OCI-LY7 (cell line): ENCODE measurements at regions not wholly inside any gene's neighbourhood (a gene's known extent, or its start where the extent isn't known, plus 50 kb on each side); places are given as distances from the start of the nearest gene placed in this dataset.
"Not testable (repeated sequence)": the region's sequence is repeated elsewhere in the genome, so short reads cannot be mapped to it uniquely, and the experiment has no call there.

ENCODE experiments used
- BruUV-seq: library from RNA; stranded (reverse); fragments of 400-500 nt; replicated peaks from 2 replicates; lab custom pipeline; 2021; lab: Mats Ljungman, UMichigan
- CTCF ChIA-PET: fragments of 300-600 bp; sonication (Branson Sonifier 250); formaldehyde crosslinking; loops from one replicate; lab custom pipeline; 2022; ENCODE audit warnings: antibody characterized with exemption; ENCODE audit not compliant: unreplicated experiment; lab: Charles Lee
- POLR2A ChIA-PET: fragments of 300-600 bp; sonication (Branson Sonifier 250); formaldehyde crosslinking; loops from one replicate; lab custom pipeline; 2022; ENCODE audit warnings: antibody characterized with exemption; lab: Charles Lee
- DNase-seq: peaks from one replicate; pipeline ENCODE4 v3.0.0-alpha.2; 2015; ENCODE audit warnings: low spot score
- H2AFZ ChIP-seq: fragments of 200-600 bp; sonication (generic), shearing (Covaris generic); 2 replicates; pipeline ENCODE4 v1.6.1; 2014; ENCODE audit warnings: mild to moderate bottlenecking, antibody characterized with exemption, low read length, moderate library complexity
- H3K27ac ChIP-seq: fragments of 200-600 bp; sonication (generic); 2 replicates; pipeline ENCODE4 v1.5.1; 2014; ENCODE audit warnings: mixed run types, low read depth, mild to moderate bottlenecking, moderate library complexity, low read length, inconsistent platforms; ENCODE audit not compliant: poor library complexity, severe bottlenecking
- H3K36me3 ChIP-seq: fragments of 200-600 bp; sonication (generic); 2 replicates; pipeline ENCODE4 v1.6.1; 2014; ENCODE audit warnings: mild to moderate bottlenecking, antibody characterized with exemption, low read length, moderate library complexity, mixed read lengths; ENCODE audit not compliant: insufficient read depth
- H3K4me1 ChIP-seq: fragments of 200-600 bp; sonication (generic); 2 replicates; pipeline ENCODE4 v1.5.1; 2014; ENCODE audit warnings: mild to moderate bottlenecking, low read length; ENCODE audit not compliant: insufficient read depth, poor library complexity, severe bottlenecking
- H3K4me2 ChIP-seq: fragments of 200-600 bp; sonication (generic); 2 replicates; pipeline ENCODE4 v1.6.1; 2014; ENCODE audit warnings: mild to moderate bottlenecking, low read length
- H3K4me3 ChIP-seq: fragments of 200-600 bp; sonication (generic); 2 replicates; pipeline ENCODE4 v1.5.1; 2014; ENCODE audit warnings: mild to moderate bottlenecking, low read depth, low read length; ENCODE audit not compliant: poor library complexity, severe bottlenecking
- H3K79me2 ChIP-seq: fragments of 200-600 bp; sonication (generic); 2 replicates; pipeline ENCODE4 v1.6.1; 2016; ENCODE audit warnings: low read depth, mild to moderate bottlenecking, low read length, moderate library complexity, mixed read lengths; ENCODE audit not compliant: insufficient read depth
- H3K9me2 ChIP-seq: fragments of 200-600 bp; sonication (generic); 2 replicates; pipeline ENCODE4 v1.6.1; 2016; ENCODE audit warnings: mild to moderate bottlenecking, low read length, mixed read lengths; ENCODE audit not compliant: insufficient read depth
- H3K9me3 ChIP-seq: fragments of 200-600 bp; sonication (generic); 2 replicates; pipeline ENCODE4 v1.6.1; 2014; ENCODE audit warnings: mild to moderate bottlenecking, mixed run types, low read length, mixed read lengths
- H4K20me1 ChIP-seq: fragments of 200-600 bp; sonication (generic); 2 replicates; pipeline ENCODE4 v1.6.1; 2014; ENCODE audit warnings: mild to moderate bottlenecking, antibody characterized with exemption, low read length, moderate library complexity, mixed read lengths; ENCODE audit not compliant: insufficient read depth
- EZH2phosphoT487 ChIP-seq: fragments of 200-600 bp; sonication (generic); IDR thresholded peaks from 2 replicates; pipeline ENCODE4 v1.6.1; 2018; ENCODE audit warnings: low read depth, borderline replicate concordance, mild to moderate bottlenecking, mixed run types, antibody characterized with exemption, low read length, moderate library complexity, mixed read lengths
- intact Hi-C: fragments of 100-400 bp; cut with micrococcal nuclease; formaldehyde crosslinking; loops from one replicate; pipeline ENCODE4 v1.10.0; 2022; ENCODE audit not compliant: unreplicated experiment
- TF ChIP-seq, protein P1 (sequence below): fragments of 200-600 bp; sonication (generic); conservative IDR thresholded peaks from 2 replicates; pipeline ENCODE4 v1.5.1; 2014; ENCODE audit warnings: mild to moderate bottlenecking, antibody characterized with exemption, low read length, moderate library complexity, mixed read lengths

GRCh38 chr13:53445686-53446085 is 417.1 kb downstream of the OLFM4 start:
- H3K9me3 ChIP-seq: no peaks in the 10 kb centered on the region
- ChIA-PET CTCF (no interaction called here), POLR2A (interaction anchor here (0.9 kb wide), 1 partner anchor 9 kb away, joined by 3 read pairs; no protein-coding TSS in a partner anchor)
- no peak overlapping the region for H3K27ac ChIP-seq
- no peak overlapping the region for H3K4me2 ChIP-seq
- no TSS peak for BruUV-seq
- DNase-seq: no peak
- intact Hi-C loops: no loop called here
- H2AFZ ChIP-seq: no peak overlapping the region
- no peaks in the 10 kb centered on the region for H3K9me2 ChIP-seq
- H3K4me1 ChIP-seq: no peaks in the 10 kb centered on the region
- H3K4me3 ChIP-seq: no peak overlapping the region
- H3K36me3 ChIP-seq: no peaks in the 10 kb centered on the region
- TF ChIP-seq, protein P1, sequence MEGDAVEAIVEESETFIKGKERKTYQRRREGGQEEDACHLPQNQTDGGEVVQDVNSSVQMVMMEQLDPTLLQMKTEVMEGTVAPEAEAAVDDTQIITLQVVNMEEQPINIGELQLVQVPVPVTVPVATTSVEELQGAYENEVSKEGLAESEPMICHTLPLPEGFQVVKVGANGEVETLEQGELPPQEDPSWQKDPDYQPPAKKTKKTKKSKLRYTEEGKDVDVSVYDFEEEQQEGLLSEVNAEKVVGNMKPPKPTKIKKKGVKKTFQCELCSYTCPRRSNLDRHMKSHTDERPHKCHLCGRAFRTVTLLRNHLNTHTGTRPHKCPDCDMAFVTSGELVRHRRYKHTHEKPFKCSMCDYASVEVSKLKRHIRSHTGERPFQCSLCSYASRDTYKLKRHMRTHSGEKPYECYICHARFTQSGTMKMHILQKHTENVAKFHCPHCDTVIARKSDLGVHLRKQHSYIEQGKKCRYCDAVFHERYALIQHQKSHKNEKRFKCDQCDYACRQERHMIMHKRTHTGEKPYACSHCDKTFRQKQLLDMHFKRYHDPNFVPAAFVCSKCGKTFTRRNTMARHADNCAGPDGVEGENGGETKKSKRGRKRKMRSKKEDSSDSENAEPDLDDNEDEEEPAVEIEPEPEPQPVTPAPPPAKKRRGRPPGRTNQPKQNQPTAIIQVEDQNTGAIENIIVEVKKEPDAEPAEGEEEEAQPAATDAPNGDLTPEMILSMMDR: no peak
- no peak for TF ChIP-seq EZH2phosphoT487
- H4K20me1 ChIP-seq: no peaks in the 10 kb centered on the region
- H3K79me2 ChIP-seq: no peaks in the 10 kb centered on the region

DNA sequence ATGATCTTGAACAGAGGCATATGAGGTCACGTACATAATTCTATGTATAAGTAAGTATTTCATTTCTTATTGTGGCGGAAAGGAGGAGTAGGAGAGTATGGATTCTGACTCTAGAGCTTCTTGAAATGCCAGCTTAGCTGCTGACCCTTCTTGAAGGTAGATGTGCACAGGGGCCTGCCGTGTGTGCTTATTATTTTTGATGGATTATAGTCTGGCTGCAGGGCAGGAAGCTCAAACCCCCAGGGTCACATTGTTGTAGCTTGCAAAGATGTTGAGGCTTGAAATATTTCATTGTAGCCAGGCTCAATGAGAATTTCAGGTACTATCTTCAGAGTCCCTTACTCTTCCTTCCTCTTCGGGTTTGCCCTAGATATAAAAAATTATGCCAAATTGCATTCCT is 418.8 kb downstream of the OLFM4 start:
- Histone ChIP-seq H3K4me2 (no peak overlapping the region), H3K9me2 (no peaks in the 10 kb centered on the region), H2AFZ (no peak overlapping the region), H4K20me1 (no peaks in the 10 kb centered on the region), H3K27ac (no peak overlapping the region), H3K79me2 (no peaks in the 10 kb centered on the region), H3K9me3 (no peaks in the 10 kb centered on the region), H3K36me3 (no peaks in the 10 kb centered on the region), H3K4me3 (no peak overlapping the region), H3K4me1 (no peaks in the 10 kb centered on the region)
- ChIA-PET CTCF (no interaction called here), POLR2A (no interaction called here)
- TF ChIP-seq EZH2phosphoT487: no peak
- TF ChIP-seq, protein P1: no peak
- intact Hi-C loops: no loop called here
- BruUV-seq: no TSS peak
- DNase-seq: no peak

GRCh38 chr13:53447863-53448262 is 419.2 kb downstream of the OLFM4 start:
- ChIA-PET POLR2A (no interaction called here), CTCF (no interaction called here)
- Histone ChIP-seq H2AFZ (no peak overlapping the region), H3K36me3 (no peaks in the 10 kb centered on the region), H3K4me2 (no peak overlapping the region), H3K9me2 (no peaks in the 10 kb centered on the region), H4K20me1 (no peaks in the 10 kb centered on the region), H3K27ac (no peak overlapping the region), H3K4me3 (no peak overlapping the region), H3K4me1 (no peaks in the 10 kb centered on the region), H3K9me3 (no peaks in the 10 kb centered on the region), H3K79me2 (no peaks in the 10 kb centered on the region)
- BruUV-seq: no TSS peak
- intact Hi-C loops: no loop called here
- no peak for DNase-seq
- no peak for TF ChIP-seq EZH2phosphoT487
- TF ChIP-seq, protein P1: no peak

DNA sequence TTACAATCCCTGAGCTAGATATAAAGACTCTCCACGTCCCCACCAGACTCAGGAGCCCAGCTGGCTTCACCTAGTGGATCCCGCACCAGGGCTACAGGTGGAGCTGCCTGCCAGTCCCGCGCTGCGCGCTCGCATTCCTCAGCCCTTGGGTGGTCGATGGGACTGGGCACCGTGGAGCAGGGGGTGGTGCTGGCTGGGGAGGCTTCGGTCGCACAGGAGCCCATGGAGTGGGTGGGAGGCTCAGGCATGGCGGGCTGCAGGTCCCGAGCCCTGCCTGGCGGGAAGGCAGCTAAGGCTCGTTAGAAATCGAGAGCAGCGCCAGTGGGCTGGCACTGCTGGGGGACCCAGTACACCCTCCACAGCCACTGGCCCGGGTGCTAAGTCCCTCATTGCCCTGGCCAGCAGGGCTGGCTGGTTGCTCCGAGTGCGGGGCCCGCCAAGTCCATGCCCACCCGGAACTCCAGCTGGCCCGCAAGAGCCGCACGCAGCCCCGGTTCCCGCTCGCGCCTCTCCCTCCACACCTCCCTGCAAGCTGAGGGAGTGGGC is 423.7 kb downstream of the OLFM4 start:
- H3K79me2 ChIP-seq, H3K36me3 ChIP-seq, H3K4me1 ChIP-seq, H3K4me3 ChIP-seq, intact Hi-C loops, H4K20me1 ChIP-seq, H3K4me2 ChIP-seq, DNase-seq, BruUV-seq, H3K9me2 ChIP-seq, H3K9me3 ChIP-seq, CTCF ChIA-PET, H3K27ac ChIP-seq, H2AFZ ChIP-seq, POLR2A ChIA-PET: not testable (repeated sequence)
